Ovary (tissue), 3 donors: ENCODE measurements at regions not wholly inside any gene's neighbourhood (a gene's known extent, or its start where the extent isn't known, plus 50 kb on each side); places are given as distances from the start of the nearest gene placed in this dataset.

ENCODE experiments used
- CTCF ChIP-seq, 3 donors: fragments of 450-650 bp in 2 of 3; fragments of 200-600 bp in 1 of 3; IDR thresholded peaks; one replicate each; pipeline versions ENCODE4 v1.5.1 to v1.8.0; 2016 to 2022; ENCODE audit warnings: antibody characterized with exemption in 3 of 3, mild to moderate bottlenecking in 1 of 3
- EP300 ChIP-seq: sonication (generic); formaldehyde crosslinking; IDR thresholded peaks from one replicate; pipeline ENCODE4 v1.6.1; 2017; ENCODE audit warnings: antibody characterized with exemption
- POLR2A ChIP-seq: fragments of 450-650 bp; IDR thresholded peaks from one replicate; pipeline ENCODE4 v1.6.1; 2017; ENCODE audit warnings: antibody characterized with exemption, mild to moderate bottlenecking, moderate library complexity
- donor health status: DM: no; HTN: no; CAD: no.

DNA sequence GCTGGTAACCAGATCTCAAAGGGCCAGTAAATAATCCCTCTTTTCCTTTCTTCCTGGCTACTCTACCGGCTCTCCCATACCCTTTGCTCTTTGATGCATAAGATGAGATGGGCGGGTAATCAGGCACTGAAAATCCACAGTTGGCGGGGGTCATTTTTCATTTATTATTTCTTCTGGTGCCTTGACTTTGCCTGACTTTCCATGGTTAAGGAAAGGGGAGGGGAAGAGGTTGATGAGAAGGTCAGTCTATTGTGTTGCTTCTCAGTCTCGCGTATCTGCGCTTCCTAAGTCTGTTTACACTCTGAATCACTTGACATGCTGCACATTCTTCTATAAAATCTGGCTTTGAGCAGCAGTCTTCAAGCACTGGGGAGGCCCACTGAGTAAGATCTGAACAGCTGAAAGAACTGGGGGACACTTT, 121.1 kb upstream of the HDGFL1 start:
- TF ChIP-seq CTCF (IDR thresholded peaks at IDR 0.05) (no peak), EP300 (no peak), POLR2A (no peak)
